Right kidney (tissue), 1 donor: ENCODE measurements at regions not wholly inside any gene's neighbourhood (a gene's known extent, or its start where the extent isn't known, plus 50 kb on each side); places are given as distances from the start of the nearest gene placed in this dataset.
"Not testable (repeated sequence)": the region's sequence is repeated elsewhere in the genome, so short reads cannot be mapped to it uniquely, and the experiment has no call there.

ENCODE experiments used
- DNase-seq: peaks from one replicate; pipeline ENCODE4 v3.0.0-alpha.2; 2016

DNA sequence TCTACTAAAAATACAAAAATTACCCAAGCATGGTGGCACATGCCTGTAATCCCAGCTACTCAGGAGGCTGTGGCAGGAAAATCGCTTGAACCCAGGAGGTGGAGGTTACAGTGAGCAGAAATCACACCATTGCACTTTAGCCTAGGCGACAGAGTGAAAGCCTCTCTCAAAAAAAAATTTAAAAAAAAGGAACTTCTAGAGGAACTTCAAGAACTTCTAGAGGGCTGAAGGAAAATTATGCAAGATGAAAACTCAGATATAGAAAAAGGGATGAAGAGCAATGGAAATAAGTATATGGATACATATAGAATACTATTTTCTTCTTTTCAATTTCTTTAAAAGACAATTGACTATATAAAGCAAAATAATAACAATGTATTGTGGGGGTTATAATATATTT lies 51.2 kb upstream of the PRR5 start:
- no peak for DNase-seq

DNA sequence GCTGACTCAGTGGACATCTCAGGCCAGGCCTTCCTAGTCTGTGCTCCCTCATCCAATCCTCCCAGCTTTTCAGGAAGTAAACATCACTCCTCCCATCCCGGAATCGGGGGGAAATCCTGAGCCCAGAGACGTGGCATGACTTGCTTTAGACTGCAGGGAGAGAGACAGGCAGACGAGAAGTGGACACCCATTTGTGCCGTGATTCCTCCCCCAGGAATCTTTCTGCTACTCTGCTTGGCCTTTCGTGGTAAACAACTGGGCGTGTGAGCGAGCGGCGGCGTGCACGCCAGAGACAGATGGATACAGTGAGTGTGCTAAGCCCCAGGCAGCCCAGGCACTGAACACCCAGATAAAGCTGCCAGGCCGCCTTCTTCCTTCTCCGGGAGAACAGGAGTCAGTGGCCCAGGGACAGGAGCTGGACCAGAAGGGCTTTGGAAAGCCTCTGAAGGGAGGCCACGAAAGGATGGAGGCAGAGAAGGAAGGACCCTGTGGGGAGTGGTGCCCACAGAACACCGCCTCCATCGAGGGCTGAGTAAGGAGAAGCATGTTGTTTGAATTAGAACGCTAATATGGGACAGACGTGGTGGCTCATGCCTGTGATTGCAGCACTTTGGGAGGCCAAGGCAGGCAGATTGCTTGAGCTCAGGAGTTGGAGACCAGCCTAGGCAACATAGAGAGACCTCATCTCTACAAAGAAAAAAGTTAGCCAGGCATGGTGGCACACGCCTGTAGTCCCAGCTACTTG lies 53.0 kb upstream of the PRR5 start:
- no peak for DNase-seq

DNA sequence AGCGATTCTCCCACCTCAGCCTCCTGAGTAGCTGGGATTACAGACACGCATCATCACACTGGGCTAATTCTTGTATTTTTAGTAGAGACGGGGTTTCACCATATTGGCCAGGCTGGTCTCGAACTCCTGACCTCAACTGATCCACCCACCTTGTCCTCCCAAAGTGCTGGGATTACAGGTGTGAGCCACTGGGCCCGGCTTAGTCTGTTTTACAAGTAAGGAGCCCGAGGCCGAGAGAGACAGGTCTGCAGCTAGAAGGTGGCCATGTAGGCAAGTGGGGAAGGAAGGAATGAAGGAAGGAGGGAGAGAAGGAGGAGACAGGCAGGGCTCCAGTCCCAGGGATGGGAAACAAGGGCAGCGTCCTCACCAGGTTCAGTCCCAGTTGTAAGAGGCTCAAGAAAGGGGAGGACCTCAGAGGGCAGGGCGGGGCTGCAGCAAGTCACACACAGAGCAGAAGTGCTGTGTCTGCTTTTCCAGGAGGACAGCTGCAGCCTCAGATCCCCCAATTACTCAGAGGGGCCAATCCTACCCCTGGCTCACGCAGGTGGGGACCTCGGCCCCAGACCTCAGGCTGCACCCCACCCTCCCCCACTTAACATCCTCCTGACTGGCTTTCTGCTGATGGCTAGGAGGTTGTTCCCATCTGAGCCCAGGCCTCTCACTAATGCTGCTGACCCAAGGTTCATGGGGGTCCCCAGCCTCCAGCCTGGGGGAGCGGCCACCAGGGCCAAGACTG lies 53.8 kb upstream of the PRR5 start:
- no peak for DNase-seq

DNA sequence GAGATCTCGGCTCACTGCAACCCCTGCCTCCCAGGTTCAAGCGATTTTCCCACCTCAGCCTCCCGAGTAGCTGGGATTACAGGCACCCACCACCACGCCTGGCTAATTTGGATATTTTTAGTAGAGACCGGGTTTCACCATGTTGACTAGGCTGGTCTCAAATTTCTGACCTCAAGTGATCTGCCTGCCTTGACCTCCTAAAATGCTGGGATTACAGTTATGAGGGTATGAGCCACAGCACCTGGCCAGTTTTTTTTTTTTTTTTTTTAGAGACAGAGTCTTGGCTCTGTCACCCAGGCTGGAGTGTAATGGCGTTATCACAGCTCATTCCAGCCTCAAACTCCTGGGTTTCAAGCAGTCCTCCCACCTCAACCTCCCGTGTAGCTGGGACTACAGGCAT lies 54.9 kb upstream of the PRR5 start:
- DNase-seq = no peak

- DNase-seq = no peak
These were observed 55.3 kb upstream of the PRR5 start for GRCh38 chr22:44646668-44647067.

DNA sequence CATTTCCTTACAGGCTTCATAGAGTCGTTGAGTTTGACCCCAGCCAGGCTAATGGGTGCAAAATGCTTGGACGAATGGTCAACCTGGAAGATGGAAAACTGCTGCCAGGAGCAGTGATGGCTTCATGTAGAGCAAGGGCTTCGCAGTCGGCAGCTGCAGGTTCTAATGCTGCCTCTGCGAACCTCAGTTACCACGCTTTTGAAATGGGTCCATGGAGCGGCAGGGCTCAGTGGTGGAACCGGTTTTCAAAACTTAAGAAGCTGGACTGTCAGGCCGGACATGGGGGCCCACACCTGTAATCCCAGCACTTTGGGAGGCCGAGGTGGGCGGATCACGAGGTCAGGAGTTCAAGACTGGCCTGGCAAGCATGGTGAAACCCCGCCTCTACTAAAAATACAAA lies 55.9 kb upstream of the PRR5 start:
- no peak for DNase-seq

- no peak for DNase-seq
These were observed 56.5 kb upstream of the PRR5 start for GRCh38 chr22:44645531-44645930.

DNA sequence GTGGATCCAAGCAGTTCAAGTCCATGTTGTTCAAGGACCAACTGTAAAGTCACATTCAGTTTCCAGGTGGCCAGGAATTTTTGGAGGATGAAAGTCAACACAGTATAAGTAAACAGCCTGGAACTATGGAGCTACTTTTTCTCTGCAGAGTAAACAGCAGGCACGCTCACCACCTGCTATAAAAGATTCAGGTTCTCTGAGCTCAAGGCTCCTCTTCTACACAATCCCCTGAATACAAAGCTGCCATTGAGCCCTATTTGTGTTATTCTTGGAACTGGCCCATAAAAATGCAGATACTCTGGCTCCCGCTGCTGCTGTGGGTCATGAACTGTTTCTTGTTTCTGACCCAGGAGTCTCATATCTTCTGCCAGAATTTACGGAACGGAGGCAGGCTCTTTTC lies 56.9 kb upstream of the PRR5 start:
- DNase-seq = no peak

GRCh38 chr22:44643526-44644101 lies 58.4 kb upstream of the PRR5 start:
- DNase-seq = not testable (repeated sequence)

DNA sequence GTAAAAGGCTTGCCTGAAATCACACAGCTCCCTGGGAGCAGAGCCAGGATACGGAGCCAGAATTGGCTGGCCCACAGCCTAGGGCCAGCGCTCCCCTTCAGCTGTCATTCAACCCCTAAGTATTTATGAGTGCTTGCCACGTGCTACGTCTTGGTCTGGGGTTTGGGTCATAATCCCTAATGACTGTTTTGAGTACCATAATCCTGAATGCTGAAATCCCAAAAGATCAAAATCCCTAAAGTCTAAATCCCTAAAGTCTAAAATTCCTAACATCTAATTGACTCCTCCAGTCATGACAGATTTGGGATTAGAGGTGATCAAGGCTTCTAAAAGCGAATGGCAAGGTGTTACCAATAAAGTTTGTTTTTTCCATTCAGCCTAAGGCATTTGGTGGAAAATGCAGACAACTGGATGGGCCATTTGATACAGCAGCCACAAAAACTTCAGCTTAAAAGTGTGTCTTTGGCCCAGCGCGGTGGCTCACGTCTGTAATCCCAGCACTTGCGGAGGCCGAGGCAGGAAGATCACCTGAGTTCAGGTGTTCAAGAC lies 59.8 kb upstream of the PRR5 start:
- no peak for DNase-seq

GRCh38 chr22:44640618-44641155 lies 61.3 kb upstream of the PRR5 start:
- no peak for DNase-seq

GRCh38 chr22:44639891-44640617 lies 62.0 kb upstream of the PRR5 start:
- no peak for DNase-seq

GRCh38 chr22:44638971-44639760 lies 62.8 kb upstream of the PRR5 start:
- DNase-seq = no peak

DNA sequence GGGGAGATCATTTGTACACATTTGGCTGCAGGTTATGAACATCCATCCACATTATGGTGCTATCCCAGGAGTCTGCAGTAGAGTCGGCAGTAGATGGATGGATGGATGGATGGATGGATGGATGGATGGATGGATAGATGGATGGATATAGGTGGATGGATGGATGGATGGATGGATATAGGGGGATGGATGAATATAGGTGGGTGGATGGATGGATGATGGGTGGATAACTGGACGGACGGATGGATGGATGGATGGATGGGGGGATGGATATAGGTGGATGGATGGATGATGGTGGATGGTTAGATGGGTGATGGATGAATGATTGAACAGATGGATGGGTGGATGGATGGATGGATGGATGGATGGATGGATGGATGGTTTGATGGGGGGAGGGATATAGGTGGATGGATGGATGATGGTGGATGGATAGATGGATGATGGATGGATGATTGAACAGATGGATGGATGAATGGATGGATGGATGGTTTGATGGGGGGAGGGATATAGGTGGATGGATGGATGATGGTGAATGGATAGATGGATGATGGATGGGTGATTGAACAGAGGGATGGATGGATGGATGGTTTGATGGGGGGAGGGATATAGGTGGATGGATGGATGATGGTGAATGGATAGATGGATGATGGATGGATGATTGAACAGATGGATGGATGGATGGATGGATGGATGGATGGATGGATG lies 65.3 kb upstream of the PRR5 start:
- not testable (repeated sequence) for DNase-seq

DNA sequence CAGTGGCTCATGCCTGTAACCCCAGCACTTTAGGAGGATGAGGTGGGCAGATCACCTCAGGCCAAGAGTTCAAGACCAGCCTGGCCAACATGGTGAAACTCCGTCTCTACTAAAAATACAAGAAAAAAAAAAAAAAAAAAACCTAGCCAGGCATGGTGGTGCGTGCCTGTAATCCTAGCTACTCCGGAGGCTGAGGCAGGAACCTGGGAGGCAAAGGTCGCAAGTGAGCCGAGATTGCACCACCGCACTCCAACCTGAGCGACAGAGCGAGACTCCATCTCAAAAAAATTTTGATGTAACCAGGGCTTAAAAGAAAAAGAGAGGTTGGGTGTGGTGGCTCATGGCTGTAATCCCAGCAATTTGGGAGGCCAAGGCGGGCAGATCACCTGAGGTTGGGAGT lies 66.4 kb upstream of the PRR5 start:
- not testable (repeated sequence) for DNase-seq

GRCh38 chr22:44634426-44635321 lies 67.3 kb upstream of the PRR5 start:
- DNase-seq = no peak

DNA sequence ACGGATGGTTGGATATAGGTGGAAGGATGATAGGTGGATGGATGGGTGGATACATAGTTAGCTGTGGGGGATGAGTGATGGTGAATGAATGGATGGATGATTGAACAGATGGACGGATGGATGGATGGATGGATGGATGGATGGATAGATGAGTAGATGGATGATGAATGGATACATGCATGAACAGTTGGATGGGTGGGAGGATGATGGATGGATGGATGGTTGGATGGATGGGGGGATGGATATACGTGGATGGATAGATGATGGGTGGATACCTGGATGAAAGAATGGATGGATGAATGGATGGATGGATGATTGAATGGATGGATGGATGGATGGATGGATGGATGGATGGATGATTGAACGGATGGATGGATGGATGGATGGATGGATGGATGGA lies 68.4 kb upstream of the PRR5 start:
- no peak for DNase-seq

DNA sequence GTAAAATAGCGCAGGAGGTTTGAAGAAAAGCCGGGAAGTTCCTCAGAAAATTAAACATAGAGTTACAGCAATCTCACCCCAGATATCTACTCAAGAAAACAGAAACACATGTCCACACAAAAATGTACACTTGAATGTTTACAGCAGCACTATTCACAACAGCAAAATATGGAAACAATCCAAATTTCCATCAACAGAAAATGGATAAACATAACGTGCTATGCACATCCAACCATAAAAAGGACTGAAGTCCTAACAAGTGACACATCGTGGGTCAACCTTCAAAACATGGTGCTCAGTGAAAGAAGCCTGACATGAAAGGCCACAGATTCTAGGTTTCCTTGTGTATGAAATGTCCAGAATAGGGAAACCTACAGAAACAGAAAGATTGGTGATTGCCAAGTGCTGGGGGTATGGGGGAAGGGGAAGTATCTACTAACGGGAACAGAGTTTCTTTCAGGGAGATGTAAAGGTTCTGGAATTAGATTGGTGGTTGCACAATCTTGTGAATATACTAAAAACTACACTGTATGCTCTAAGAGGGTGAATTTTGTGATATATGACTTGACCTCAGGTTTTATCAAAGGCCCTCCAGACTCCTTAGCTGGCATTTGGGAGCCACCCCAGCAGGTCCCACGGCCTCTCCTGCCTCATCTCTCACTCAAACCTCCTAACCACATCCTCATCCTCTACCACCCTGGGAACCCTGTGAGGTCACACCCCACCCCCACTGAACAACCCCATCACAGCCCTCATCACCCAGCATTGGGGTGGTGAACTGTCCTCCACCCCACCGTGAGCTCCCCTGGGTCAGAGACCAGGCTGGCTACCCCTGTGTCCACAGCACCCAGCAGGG lies 69.2 kb upstream of the PRR5 start:
- no peak for DNase-seq

- DNase-seq = no peak
These were observed 71.2 kb upstream of the PRR5 start for GRCh38 chr22:44630826-44631225.
